B cell (primary cell): ENCODE measurements at regions not wholly inside any gene's neighbourhood (a gene's known extent, or its start where the extent isn't known, plus 50 kb on each side); places are given as distances from the start of the nearest gene placed in this dataset.

Source experiments
- CTCF ChIP-seq: fragments of 200-600 bp; IDR thresholded peaks from one replicate; pipeline ENCODE4 v1.8.0; 2022; ENCODE audit warnings: antibody characterized with exemption, mild to moderate bottlenecking
- EZH2 ChIP-seq: IDR thresholded peaks from 2 replicates; pipeline ENCODE4 v1.6.1; 2012; ENCODE audit warnings: borderline replicate concordance, low read depth, mild to moderate bottlenecking, moderate library complexity, low read length; ENCODE audit not compliant: insufficient read depth, poor library complexity, severe bottlenecking

GRCh38 chr2:76275788-76276187 lies 565.1 kb upstream of the GCFC2 start:
- TF ChIP-seq CTCF (no peak), EZH2 (no peak)
